COLO829 (cell line): ENCODE measurements at regions not wholly inside any gene's neighbourhood (a gene's known extent, or its start where the extent isn't known, plus 50 kb on each side); places are given as distances from the start of the nearest gene placed in this dataset.

ENCODE experiments used
- DNase-seq: peaks from one replicate; pipeline ENCODE4 v3.0.0; 2012; ENCODE audit warnings: low spot score

- DNase-seq = no peak
These were observed 186.8 kb upstream of the CADM1 start for GRCh38 chr11:115691030-115691429.

- no peak for DNase-seq
These were observed 183.7 kb upstream of the CADM1 start for GRCh38 chr11:115687934-115688333.

GRCh38 chr11:115684699-115685098 lies 180.5 kb upstream of the CADM1 start:
- DNase-seq = no peak

GRCh38 chr11:115684135-115684534 lies 179.9 kb upstream of the CADM1 start:
- no peak for DNase-seq

- DNase-seq = no peak
These were observed 178.7 kb upstream of the CADM1 start for GRCh38 chr11:115682888-115683287.

- no peak for DNase-seq
These were observed 177.9 kb upstream of the CADM1 start for GRCh38 chr11:115682101-115682500.

- no peak for DNase-seq
These were observed 175.7 kb upstream of the CADM1 start for GRCh38 chr11:115679945-115680344.

GRCh38 chr11:115678942-115679341 lies 174.7 kb upstream of the CADM1 start:
- no peak for DNase-seq

GRCh38 chr11:115677190-115677589 lies 173.0 kb upstream of the CADM1 start:
- DNase-seq = no peak

GRCh38 chr11:115676768-115677167 lies 172.6 kb upstream of the CADM1 start:
- DNase-seq = no peak

- DNase-seq = no peak
These were observed 172.0 kb upstream of the CADM1 start for GRCh38 chr11:115676206-115676605.

- no peak for DNase-seq
These were observed 170.8 kb upstream of the CADM1 start for GRCh38 chr11:115674937-115675544.

GRCh38 chr11:115674176-115674936 lies 170.1 kb upstream of the CADM1 start:
- DNase-seq = no peak

GRCh38 chr11:115673720-115674119 lies 169.5 kb upstream of the CADM1 start:
- DNase-seq = no peak

GRCh38 chr11:115672999-115673411 lies 168.8 kb upstream of the CADM1 start:
- DNase-seq = no peak

GRCh38 chr11:115672412-115672811 lies 168.2 kb upstream of the CADM1 start:
- DNase-seq = no peak

- no peak for DNase-seq
These were observed 166.5 kb upstream of the CADM1 start for GRCh38 chr11:115670538-115671205.

GRCh38 chr11:115665958-115666357 lies 161.7 kb upstream of the CADM1 start:
- no peak for DNase-seq

- DNase-seq = no peak
These were observed 161.1 kb upstream of the CADM1 start for GRCh38 chr11:115665175-115665821.

- DNase-seq = no peak
These were observed 160.1 kb upstream of the CADM1 start for GRCh38 chr11:115664313-115664712.

- DNase-seq = no peak
These were observed 159.6 kb upstream of the CADM1 start for GRCh38 chr11:115663790-115664189.

- DNase-seq = no peak
These were observed 156.0 kb upstream of the CADM1 start for GRCh38 chr11:115660030-115660805.
